ENCODE measurements at regions not wholly inside any gene's neighbourhood (a gene's known extent, or its start where the extent isn't known, plus 50 kb on each side); places are given as distances from the start of the nearest gene placed in this dataset.

- ATAC-seq (ENCODE audit: low FRiP score) = no peak
These were observed 52.2 kb upstream of the LSM14A start for GRCh38 chr19:34120141-34120540.

DNA sequence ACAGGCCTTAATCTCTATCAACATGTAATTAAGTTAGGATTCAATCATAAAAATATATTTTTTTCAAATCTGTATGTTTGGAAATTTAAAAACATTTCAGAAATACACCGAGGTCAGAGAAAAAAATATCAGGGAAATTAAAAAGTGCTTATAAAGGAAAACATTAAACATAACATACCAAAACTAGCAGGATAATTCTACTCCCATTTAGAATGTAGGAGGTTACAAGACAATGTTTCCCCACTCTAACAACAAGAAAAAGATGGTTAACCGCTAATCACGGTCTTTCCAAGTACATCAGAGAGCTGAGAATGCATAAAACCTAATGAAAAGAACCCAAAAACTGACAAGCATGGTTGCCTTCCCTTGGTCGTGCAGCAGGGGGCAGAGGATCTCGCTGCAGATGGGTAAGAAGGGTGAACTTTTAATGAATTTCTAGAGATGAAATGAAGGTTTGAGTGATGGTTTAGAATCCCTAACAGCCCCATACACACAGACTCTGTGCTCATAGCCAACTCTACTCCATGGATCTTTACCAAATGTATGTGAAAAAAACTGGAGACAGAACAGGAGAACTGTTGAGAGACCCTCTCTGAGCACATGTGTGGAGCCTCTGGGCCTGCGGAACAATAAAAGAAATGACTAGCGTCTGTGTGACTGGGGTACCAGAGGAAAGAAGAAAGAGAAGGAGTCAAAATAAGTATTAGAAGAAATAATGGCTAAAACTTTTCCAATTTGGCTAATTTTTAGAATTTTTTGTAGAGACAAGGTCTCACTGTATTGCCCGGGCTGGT is 51.3 kb upstream of the LSM14A start:
- H3K27me3 ChIP-seq (ENCODE audit: control insufficient read depth in 1 of 2, insufficient read depth in 2 of 2, low read length in 1 of 2) = no peaks in the 10 kb centered on the region
- ATAC-seq (ENCODE audit: low FRiP score) (no peak), DNase-seq (no peak)
- H3K9me3 ChIP-seq (ENCODE audit: control insufficient read depth, low read length) = no peaks in the 10 kb centered on the region
- H3K27ac ChIP-seq (ENCODE audit: low read depth in 1 of 2, low read length in 2 of 2) = no peak overlapping the region
- no peaks in the 10 kb centered on the region for H3K36me3 ChIP-seq (ENCODE audit: control insufficient read depth in 1 of 2, insufficient read depth in 2 of 2, low read length in 1 of 2)
- H3K4me3 ChIP-seq (ENCODE audit: low read length in 2 of 2) = no peak overlapping the region
- 58 to 66% methylated on average over 8 of the region's 8 CpGs for WGBS, 2 donors
- intact Hi-C loops (cut with DNase I) = loop anchor here in 1 of 2 donors (1.0 kb wide), 1 partner anchor 24 kb away; no protein-coding TSS in a partner anchor
- no peaks in the 10 kb centered on the region for H3K4me1 ChIP-seq (ENCODE audit: control insufficient read depth in 1 of 2, insufficient read depth in 2 of 2, low read length in 2 of 2)

More at GRCh38 chr19:34120141-34120540, 52.2 kb upstream of the LSM14A start:
- 81 to 83% methylated on average over 11 of the region's 11 CpGs for WGBS, 2 donors
- no peak for DNase-seq
- Histone ChIP-seq H3K27me3 (ENCODE audit: control insufficient read depth in 1 of 2, insufficient read depth in 2 of 2, low read length in 1 of 2) (no peaks in the 10 kb centered on the region), H3K9me3 (ENCODE audit: control insufficient read depth, low read length) (no peaks in the 10 kb centered on the region), H3K36me3 (ENCODE audit: control insufficient read depth in 1 of 2, insufficient read depth in 2 of 2, low read length in 1 of 2) (no peaks in the 10 kb centered on the region), H3K4me3 (ENCODE audit: low read length in 2 of 2) (no peak overlapping the region), H3K27ac (ENCODE audit: low read depth in 1 of 2, low read length in 2 of 2) (no peak overlapping the region), H3K4me1 (ENCODE audit: control insufficient read depth in 1 of 2, insufficient read depth in 2 of 2, low read length in 2 of 2) (no peaks in the 10 kb centered on the region)
- intact Hi-C loops (cut with DNase I) = no loop called here
